ENCODE measurements at regions not wholly inside any gene's neighbourhood (a gene's known extent, or its start where the extent isn't known, plus 50 kb on each side); places are given as distances from the start of the nearest gene placed in this dataset.

DNA sequence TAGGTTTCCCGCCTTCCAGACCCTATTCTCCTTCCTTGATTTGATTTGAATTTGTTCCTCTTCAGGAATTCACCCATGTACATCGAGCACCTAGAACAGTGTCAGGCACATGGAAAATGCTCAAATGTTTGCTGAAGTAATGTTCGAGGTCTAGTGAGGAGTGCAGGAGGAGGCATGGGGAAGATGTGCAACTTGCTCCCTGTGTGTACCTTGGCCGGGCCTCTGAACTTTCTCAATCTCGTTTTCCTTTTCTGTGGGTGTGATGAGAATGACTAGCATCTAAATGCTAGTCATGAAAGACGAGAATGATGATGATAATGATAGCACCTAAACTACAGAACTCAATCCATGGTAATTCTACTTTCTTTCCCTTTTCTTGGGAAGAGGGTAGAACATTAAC is 279.1 kb upstream of the PLET1 start:
- H3K36me3 ChIP-seq (ENCODE audit: control insufficient read depth, low read length), result no peaks in the 10 kb centered on the region
- H4K20me1 ChIP-seq (ENCODE audit: control insufficient read depth, insufficient read depth, low read depth, low read length), result no peaks in the 10 kb centered on the region
- H3K27me3 ChIP-seq (ENCODE audit: control insufficient read depth, low read length), result no peaks in the 10 kb centered on the region
- H3F3A ChIP-seq (ENCODE audit: control insufficient read depth, insufficient read depth), result no peaks in the 10 kb centered on the region
- H3K4me3 ChIP-seq (ENCODE audit: low read length), result no peak overlapping the region
- no peaks in the 10 kb centered on the region for H3K79me2 ChIP-seq (ENCODE audit: control insufficient read depth, low read length)
- no peak for TF ChIP-seq EZH2phosphoT487 (IDR thresholded peaks at IDR 0.05; ENCODE audit: borderline replicate concordance, low read length)
- TF ChIP-seq, protein P1, sequence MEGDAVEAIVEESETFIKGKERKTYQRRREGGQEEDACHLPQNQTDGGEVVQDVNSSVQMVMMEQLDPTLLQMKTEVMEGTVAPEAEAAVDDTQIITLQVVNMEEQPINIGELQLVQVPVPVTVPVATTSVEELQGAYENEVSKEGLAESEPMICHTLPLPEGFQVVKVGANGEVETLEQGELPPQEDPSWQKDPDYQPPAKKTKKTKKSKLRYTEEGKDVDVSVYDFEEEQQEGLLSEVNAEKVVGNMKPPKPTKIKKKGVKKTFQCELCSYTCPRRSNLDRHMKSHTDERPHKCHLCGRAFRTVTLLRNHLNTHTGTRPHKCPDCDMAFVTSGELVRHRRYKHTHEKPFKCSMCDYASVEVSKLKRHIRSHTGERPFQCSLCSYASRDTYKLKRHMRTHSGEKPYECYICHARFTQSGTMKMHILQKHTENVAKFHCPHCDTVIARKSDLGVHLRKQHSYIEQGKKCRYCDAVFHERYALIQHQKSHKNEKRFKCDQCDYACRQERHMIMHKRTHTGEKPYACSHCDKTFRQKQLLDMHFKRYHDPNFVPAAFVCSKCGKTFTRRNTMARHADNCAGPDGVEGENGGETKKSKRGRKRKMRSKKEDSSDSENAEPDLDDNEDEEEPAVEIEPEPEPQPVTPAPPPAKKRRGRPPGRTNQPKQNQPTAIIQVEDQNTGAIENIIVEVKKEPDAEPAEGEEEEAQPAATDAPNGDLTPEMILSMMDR (IDR thresholded peaks at IDR 0.05; ENCODE audit: low read depth, low read length, poor library complexity, severe bottlenecking), result no peak
- H3K9me2 ChIP-seq (replicated peaks; ENCODE audit: control insufficient read depth, low read length), result no peaks in the 10 kb centered on the region; the same call in 1 of the 2 replicates
- H3K4me1 ChIP-seq (ENCODE audit: control insufficient read depth, low read length), result no peaks in the 10 kb centered on the region
- H3K4me2 ChIP-seq (ENCODE audit: low read length), result no peak overlapping the region
- no peak overlapping the region for H3K27ac ChIP-seq (ENCODE audit: low read depth, low read length)
- no peaks in the 10 kb centered on the region for H3K9me3 ChIP-seq (ENCODE audit: control insufficient read depth, insufficient read depth, low read length)

DNA sequence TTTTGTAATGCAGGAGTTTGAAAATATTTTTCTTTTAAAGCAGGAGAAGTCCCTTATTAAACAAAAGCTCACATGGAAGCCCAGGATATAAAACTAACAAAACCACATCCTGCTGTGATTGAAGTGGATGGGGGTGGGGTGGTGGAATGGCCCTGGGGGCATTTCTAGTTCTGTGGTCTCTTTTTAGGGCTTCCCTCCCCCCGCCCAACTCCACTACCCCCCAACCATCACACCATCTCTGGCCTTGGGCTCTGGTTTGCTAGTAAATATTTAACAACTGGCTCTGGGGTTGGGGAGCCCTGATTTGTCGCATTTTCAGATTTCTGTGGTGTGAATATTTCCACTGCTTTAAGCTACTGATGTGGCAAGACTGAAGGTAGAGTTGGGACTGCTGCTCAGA is 279.6 kb upstream of the PLET1 start:
- Histone ChIP-seq H3K4me1 (ENCODE audit: control insufficient read depth, low read length) (no peaks in the 10 kb centered on the region), H3K4me2 (ENCODE audit: low read length) (no peak overlapping the region), H3K9me2 (replicated peaks; ENCODE audit: control insufficient read depth, low read length) (no peaks in the 10 kb centered on the region; the same call in 1 of the 2 replicates), H3K4me3 (ENCODE audit: low read length) (no peak overlapping the region), H3K27me3 (ENCODE audit: control insufficient read depth, low read length) (no peaks in the 10 kb centered on the region), H3K36me3 (ENCODE audit: control insufficient read depth, low read length) (no peaks in the 10 kb centered on the region), H3K79me2 (ENCODE audit: control insufficient read depth, low read length) (no peaks in the 10 kb centered on the region), H3K27ac (ENCODE audit: low read depth, low read length) (no peak overlapping the region), H4K20me1 (ENCODE audit: control insufficient read depth, insufficient read depth, low read depth, low read length) (no peaks in the 10 kb centered on the region), H3F3A (ENCODE audit: control insufficient read depth, insufficient read depth) (no peaks in the 10 kb centered on the region), H3K9me3 (ENCODE audit: control insufficient read depth, insufficient read depth, low read length) (no peaks in the 10 kb centered on the region)
- TF ChIP-seq EZH2phosphoT487 (IDR thresholded peaks at IDR 0.05; ENCODE audit: borderline replicate concordance, low read length), result no peak
- TF ChIP-seq, protein P1 (IDR thresholded peaks at IDR 0.05; ENCODE audit: low read depth, low read length, poor library complexity, severe bottlenecking), result no peak

DNA sequence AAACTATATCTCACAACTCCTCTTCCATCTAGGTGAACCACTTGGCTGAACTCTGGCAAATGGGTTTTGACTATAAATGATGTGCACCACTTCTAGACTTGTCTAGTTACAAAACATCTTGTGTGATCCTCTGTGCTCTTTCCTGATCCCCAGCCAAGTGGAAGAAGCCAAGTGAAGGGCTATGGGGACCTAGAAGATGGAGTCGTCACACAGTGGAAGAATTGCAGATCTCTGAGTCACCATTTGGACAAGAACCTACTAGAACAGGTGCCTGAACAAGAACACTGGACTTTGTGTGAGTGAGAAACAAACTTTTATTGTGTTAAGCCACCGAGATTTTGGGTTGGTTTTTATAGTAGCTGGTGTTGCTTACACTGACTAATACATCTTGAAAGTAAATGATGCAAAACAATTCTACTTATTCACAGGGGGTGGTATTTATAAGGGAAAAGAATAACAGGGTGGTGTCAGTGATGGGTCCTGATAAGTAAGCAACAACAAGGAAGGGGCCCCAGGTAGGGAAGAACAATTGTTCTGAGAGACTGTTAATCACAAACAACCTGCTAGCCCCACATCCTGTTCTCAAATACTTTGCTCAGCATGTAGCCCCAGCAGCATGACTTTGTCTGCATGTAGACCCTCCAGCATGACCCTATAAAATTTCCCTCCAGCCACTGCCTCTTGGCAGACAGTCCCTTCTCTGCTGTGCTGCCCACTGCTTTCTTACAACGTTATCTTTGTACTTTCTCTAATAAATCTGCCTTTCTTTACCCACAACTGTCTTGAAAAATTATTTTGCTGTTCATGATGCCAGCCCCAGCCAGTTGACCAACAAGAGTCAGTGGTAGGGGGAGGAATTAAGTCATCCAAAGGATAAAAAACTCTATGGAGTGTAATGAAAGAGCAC is 280.7 kb upstream of the PLET1 start:
- H3K9me3 ChIP-seq (ENCODE audit: control insufficient read depth, insufficient read depth, low read length), result no peaks in the 10 kb centered on the region
- H3K36me3 ChIP-seq (ENCODE audit: control insufficient read depth, low read length), result no peaks in the 10 kb centered on the region
- H4K20me1 ChIP-seq (ENCODE audit: control insufficient read depth, insufficient read depth, low read depth, low read length), result no peaks in the 10 kb centered on the region
- H3K4me1 ChIP-seq (ENCODE audit: control insufficient read depth, low read length), result no peaks in the 10 kb centered on the region
- H3F3A ChIP-seq (ENCODE audit: control insufficient read depth, insufficient read depth), result no peaks in the 10 kb centered on the region
- H3K4me2 ChIP-seq (ENCODE audit: low read length), result no peak overlapping the region
- no peak overlapping the region for H3K27ac ChIP-seq (ENCODE audit: low read depth, low read length)
- TF ChIP-seq, protein P1 (IDR thresholded peaks at IDR 0.05; ENCODE audit: low read depth, low read length, poor library complexity, severe bottlenecking), result no peak
- no peak for TF ChIP-seq EZH2phosphoT487 (IDR thresholded peaks at IDR 0.05; ENCODE audit: borderline replicate concordance, low read length)
- H3K9me2 ChIP-seq (replicated peaks; ENCODE audit: control insufficient read depth, low read length), result no peaks in the 10 kb centered on the region; the same call in 1 of the 2 replicates
- H3K27me3 ChIP-seq (ENCODE audit: control insufficient read depth, low read length), result no peaks in the 10 kb centered on the region
- H3K79me2 ChIP-seq (ENCODE audit: control insufficient read depth, low read length), result no peaks in the 10 kb centered on the region
- H3K4me3 ChIP-seq (ENCODE audit: low read length), result no peak overlapping the region

Data from DOHH2 (cell line).